GM12892 (cell line): ENCODE measurements at regions not wholly inside any gene's neighbourhood (a gene's known extent, or its start where the extent isn't known, plus 50 kb on each side); places are given as distances from the start of the nearest gene placed in this dataset.

Source experiments
- POLR2A ChIP-seq: IDR thresholded peaks from 2 replicates; pipeline ENCODE4 v1.6.1; 2011; ENCODE audit warnings: low read depth, low read length, control low read depth
- POLR2AphosphoS5 ChIP-seq: IDR thresholded peaks from 2 replicates; pipeline ENCODE4 v1.6.1; 2011; ENCODE audit warnings: low read depth, low read length, control low read depth
- TAF1 ChIP-seq: IDR thresholded peaks from 2 replicates; pipeline ENCODE4 v1.6.1; 2011; ENCODE audit warnings: low read depth, mild to moderate bottlenecking, control low read depth, low read length, borderline replicate concordance

GRCh38 chr1:196144588-196144987 lies 463.7 kb downstream of the KCNT2 start:
- TF ChIP-seq POLR2A (no peak), TAF1 (no peak), POLR2AphosphoS5 (no peak)
